Esophagus squamous epithelium (tissue), 4 donors: ENCODE measurements at regions not wholly inside any gene's neighbourhood (a gene's known extent, or its start where the extent isn't known, plus 50 kb on each side); places are given as distances from the start of the nearest gene placed in this dataset.

Experiments
- POLR2A ChIP-seq, 4 donors: fragments of 450-650 bp; IDR thresholded peaks; one replicate each; pipeline ENCODE4 v1.6.1; 2017; ENCODE audit warnings: antibody characterized with exemption in 4 of 4, mild to moderate bottlenecking in 4 of 4, moderate library complexity in 3 of 4
- TF ChIP-seq, protein P1 (sequence below), 6 experiments: fragments of 450-650 bp in 4 of 6; fragments of 200-600 bp in 2 of 6; sonication (generic) in 2 of 6; IDR thresholded peaks; one replicate each; pipeline ENCODE4 v1.5.1; 2016 to 2019; ENCODE audit warnings: antibody characterized with exemption in 6 of 6, mild to moderate bottlenecking in 4 of 6, moderate library complexity in 4 of 6

GRCh38 chr2:175737722-175738361 is 264.2 kb downstream of the LNPK start:
- TF ChIP-seq, protein P1, sequence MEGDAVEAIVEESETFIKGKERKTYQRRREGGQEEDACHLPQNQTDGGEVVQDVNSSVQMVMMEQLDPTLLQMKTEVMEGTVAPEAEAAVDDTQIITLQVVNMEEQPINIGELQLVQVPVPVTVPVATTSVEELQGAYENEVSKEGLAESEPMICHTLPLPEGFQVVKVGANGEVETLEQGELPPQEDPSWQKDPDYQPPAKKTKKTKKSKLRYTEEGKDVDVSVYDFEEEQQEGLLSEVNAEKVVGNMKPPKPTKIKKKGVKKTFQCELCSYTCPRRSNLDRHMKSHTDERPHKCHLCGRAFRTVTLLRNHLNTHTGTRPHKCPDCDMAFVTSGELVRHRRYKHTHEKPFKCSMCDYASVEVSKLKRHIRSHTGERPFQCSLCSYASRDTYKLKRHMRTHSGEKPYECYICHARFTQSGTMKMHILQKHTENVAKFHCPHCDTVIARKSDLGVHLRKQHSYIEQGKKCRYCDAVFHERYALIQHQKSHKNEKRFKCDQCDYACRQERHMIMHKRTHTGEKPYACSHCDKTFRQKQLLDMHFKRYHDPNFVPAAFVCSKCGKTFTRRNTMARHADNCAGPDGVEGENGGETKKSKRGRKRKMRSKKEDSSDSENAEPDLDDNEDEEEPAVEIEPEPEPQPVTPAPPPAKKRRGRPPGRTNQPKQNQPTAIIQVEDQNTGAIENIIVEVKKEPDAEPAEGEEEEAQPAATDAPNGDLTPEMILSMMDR (IDR thresholded peaks at IDR 0.05): no peak
- TF ChIP-seq POLR2A (IDR thresholded peaks at IDR 0.05): no peak
